HG03159 (cell line): ENCODE measurements at regions not wholly inside any gene's neighbourhood (a gene's known extent, or its start where the extent isn't known, plus 50 kb on each side); places are given as distances from the start of the nearest gene placed in this dataset.
"Not testable (repeated sequence)": the region's sequence is repeated elsewhere in the genome, so short reads cannot be mapped to it uniquely, and the experiment has no call there.

Experiments used
- ATAC-seq: cut with Tn5 transposase; IDR thresholded peaks from one replicate; pipeline ENCODE4 v1.9.1; 2021; ENCODE audit warnings: mild to moderate bottlenecking, moderate library complexity; ENCODE audit not compliant: unreplicated experiment

DNA sequence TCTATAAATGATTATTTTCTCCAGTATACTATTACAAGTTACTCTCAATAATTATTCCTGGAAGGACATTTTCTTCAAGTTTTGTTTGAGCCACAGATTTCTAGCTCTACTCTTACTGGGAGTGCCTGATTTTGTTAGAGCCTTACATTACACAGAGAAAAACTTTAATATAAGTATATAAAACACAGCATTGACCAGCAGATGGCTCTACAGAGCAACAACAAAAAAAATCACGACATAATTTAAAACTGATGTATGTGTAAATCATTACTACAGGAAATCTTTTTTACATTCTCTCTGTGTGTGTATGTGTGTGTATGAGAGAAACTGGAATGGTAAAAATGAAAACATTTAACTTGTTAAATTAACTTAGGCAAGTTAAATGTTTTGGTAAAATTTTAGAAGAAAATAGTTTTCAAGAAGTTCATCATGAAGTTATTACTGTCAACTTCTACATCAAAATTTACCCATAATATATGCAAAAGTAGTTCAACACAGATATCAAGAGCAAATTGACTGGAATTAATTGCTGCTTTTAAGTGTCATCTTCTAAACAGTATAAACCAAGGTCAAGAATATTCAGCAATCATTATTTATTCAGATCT is 103.3 kb downstream of the MDH1 start:
- ATAC-seq, result no peak

DNA sequence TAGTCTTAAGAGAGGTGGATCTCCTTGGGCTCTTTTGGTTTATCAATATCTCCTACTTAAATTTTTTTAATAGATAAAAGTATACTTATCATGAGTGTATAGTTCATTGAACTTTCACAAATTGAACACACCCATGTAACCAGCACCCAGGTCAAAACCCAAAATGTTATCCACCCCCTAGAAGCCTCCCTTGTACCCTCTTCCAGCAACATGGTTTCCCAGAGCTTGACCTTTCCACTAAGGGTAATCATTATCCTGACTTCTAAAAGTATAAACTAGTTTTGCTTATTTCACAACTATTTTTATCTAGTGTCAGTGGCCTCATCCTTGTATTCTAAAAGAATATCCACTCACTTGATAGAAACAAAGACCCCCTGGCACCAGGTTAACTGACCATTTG is 106.8 kb downstream of the MDH1 start:
- ATAC-seq, result no peak

DNA sequence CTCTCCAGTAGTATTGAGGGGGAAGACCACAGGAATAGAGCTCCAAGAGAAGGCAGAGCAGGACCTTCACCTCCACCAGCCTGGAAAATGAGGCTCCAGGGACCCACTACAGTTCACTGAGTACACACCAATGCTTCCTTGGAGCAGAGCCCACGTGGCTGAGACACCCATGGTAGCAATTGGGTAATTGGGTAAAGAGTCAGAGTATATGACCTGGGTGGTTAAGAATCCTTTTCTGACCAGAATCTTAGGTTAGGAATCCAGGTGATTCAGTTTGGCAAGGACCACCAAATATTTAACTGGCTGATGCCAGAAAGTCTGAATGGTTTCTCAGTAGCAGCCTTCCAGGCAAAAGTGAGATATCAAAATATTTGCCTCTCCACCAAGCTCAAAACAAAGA is 107.7 kb downstream of the MDH1 start:
- ATAC-seq, result no peak

- no peak for ATAC-seq
These were observed 108.4 kb downstream of the MDH1 start for GRCh38 chr2:63697160-63697559.

GRCh38 chr2:63698786-63699548 is 110.2 kb downstream of the MDH1 start:
- peak; percentile 79 for ATAC-seq

GRCh38 chr2:63699549-63699839 is 110.7 kb downstream of the MDH1 start:
- ATAC-seq, result no peak

- no peak for ATAC-seq
These were observed 111.5 kb downstream of the MDH1 start for GRCh38 chr2:63700271-63700670.

DNA sequence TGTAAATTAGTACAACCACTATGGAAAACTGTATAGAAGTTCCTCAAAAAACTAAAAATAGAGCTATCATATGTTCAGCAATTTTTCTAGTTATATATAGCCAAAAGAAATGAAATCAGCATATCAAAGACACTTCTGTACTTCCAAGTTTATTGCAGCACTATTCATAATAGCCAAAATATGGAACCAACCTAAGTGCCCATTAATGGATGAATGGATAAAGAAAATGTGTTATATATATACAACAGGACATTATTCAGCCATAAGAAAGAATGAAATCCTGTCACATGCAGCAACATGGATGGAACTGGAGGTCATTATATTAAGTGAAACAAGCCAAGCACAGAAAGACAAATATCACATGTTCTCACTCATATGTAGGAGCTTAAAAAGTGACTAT is 112.6 kb downstream of the MDH1 start:
- no peak for ATAC-seq

DNA sequence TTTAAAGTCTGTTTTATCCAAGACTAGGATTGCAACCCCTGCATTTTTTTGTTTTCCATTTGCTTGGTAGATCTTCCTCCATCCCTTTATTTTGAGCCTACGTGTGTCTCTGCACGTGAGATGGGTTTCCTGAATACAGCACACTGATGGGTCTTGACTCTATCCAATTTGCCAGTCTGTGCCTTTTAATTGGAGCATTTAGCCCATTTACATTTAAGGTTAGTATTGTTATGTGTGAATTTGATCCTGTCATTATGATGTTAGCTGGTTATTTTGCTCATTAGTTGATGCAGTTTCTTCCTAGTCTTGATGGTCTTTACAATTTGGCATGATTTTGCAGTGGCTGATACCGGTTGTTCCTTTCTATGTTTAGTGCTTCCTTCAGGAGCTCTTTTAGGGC is 117.3 kb downstream of the MDH1 start:
- not testable (repeated sequence) for ATAC-seq

- no peak for ATAC-seq
These were observed 122.0 kb downstream of the MDH1 start for GRCh38 chr2:63710732-63711131.

- ATAC-seq, result no peak
These were observed 124.0 kb downstream of the MDH1 start for GRCh38 chr2:63712748-63713147.

DNA sequence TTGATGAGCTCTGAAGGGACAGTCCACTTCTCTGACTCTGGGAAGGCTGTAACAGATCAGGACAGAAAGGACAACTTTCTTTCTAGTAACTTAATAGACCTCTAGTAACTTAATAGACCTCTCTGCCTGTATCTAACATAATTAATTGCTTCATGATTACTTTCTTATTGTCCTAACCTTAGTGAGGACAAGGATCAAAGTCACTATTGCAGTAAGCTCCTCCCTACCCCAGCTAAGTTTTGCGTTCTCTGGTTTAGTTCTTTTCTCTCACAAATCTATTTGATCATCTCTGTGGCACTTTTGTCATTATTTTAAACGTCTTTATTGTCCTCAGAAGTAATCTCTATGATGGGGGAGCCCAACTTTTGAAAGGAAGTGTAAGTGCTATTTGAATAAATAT is 125.5 kb upstream of the UGP2 start:
- no peak for ATAC-seq

DNA sequence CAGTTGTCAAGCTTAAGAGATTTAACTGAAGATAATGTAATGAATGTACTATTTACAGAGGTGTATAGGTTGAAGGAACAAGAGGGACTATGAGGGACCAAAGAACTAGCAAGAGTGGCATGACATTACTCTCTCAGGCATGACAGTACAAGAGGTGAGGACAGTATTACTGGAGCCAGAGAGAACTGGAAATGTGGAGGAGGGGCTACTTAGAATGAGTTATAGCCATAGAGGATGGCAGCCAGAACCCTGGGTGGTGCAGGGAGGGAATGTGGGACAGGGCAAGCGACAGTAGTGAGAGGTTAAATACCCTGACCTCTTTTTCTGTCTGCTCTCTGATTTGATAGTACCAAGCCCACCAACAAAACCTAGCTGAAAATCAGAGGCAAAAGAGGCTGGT is 122.6 kb upstream of the UGP2 start:
- ATAC-seq, result no peak

GRCh38 chr2:63721082-63721424 is 120.6 kb upstream of the UGP2 start:
- ATAC-seq, result no peak

- not testable (repeated sequence) for ATAC-seq
These were observed 119.4 kb upstream of the UGP2 start for GRCh38 chr2:63722284-63722683.

GRCh38 chr2:63723709-63724108 is 118.0 kb upstream of the UGP2 start:
- no peak for ATAC-seq

DNA sequence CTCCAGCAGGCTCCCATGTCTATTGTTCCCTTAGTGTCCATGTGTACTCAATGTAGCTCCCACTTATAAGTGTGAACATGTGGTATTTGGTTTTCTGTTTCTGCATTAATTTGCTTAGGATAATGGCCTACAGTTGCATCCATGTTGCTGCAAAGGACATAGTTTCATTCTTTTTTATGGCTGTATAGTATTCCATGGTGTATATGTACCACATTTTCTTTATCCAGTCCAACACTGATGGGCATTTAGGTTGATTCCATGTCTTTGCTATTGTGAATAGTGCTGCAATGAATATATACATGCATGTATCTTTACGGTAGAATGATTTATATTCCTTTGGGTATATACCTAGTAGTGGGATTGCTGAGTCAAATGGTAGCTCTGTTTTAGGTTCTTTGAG is 116.5 kb upstream of the UGP2 start:
- ATAC-seq, result not testable (repeated sequence)

DNA sequence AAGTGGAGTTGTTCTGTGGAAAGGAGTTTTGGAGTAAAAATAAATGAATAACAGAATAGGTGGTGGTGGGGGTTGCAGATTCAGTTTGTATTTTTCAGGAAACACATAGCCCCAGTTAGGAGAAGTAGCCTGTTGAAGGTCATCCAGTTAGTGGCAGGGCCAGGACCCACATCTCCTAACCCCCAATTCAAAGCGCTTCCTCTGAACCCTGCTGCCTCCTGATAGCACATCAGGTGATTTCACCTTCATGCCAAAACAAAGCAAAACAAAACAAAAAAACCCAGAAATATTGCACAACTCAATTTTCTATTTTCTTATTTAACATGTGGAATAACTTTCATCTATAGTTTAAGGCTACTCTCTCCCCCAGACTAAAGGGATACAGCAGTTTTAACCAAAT is 112.3 kb upstream of the UGP2 start:
- ATAC-seq, result no peak

GRCh38 chr2:63729831-63730230 is 111.9 kb upstream of the UGP2 start:
- no peak for ATAC-seq

DNA sequence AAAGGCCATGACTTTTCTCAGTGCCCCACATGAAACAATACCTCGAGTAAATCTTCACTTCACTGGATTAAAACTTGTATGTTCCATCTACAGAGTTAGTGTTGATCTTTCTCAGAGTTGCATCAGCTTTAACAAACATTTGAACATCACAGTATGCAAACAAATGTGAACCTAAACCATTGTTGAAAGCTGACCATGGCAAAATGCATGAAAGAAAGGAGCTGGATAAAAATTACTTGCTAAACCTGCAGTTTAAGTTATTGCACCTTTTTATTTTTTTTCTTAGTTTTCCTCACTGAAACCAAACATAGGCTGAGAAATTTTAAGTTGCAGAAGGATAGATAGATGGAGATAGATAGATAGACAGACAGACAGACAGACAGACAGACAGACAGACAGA is 107.2 kb upstream of the UGP2 start:
- no peak for ATAC-seq

GRCh38 chr2:63735263-63735662 is 106.4 kb upstream of the UGP2 start:
- ATAC-seq, result no peak

DNA sequence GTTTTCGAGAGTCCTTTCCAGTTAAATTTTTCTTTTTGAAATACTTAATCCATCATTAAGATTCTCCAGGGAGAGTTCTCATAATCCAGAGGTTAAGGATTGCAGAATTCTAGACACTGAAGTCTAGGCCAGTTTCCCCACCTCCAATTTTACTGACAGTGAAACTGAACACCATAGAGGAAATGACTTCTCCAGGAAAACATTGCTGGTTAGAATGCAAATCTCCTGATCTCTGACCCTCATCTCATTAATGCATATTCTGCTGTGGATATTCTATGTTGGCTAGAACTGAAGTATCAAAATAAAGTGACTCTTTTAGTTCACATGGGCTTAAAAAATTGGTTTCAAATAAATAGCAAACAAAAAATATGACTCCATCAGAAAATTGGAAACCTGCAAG is 105.8 kb upstream of the UGP2 start:
- no peak for ATAC-seq

DNA sequence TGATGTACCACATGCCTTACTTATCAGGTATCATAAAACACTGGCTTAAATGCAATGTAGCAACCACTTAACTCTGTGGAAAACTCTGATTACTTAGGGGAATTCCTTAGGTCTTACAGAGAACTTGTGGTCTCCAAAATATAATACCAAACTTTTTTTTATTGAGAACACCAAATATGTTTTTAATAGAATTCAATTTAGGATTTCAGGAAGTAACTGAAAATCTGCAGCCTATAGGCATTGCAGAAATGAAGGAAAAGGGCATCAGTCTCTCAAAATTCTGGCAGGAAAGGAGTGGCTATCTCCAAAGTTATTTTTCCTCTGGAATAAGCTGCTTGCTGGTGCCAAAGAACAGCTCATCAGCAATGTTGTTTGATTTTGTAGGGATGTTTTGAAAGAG is 105.3 kb upstream of the UGP2 start:
- ATAC-seq, result no peak
